ENCODE measurements at regions not wholly inside any gene's neighbourhood (a gene's known extent, or its start where the extent isn't known, plus 50 kb on each side); places are given as distances from the start of the nearest gene placed in this dataset.
A peak's percentile ranks its signal among the peaks of the same experiment; 100 is the strongest.

DNA sequence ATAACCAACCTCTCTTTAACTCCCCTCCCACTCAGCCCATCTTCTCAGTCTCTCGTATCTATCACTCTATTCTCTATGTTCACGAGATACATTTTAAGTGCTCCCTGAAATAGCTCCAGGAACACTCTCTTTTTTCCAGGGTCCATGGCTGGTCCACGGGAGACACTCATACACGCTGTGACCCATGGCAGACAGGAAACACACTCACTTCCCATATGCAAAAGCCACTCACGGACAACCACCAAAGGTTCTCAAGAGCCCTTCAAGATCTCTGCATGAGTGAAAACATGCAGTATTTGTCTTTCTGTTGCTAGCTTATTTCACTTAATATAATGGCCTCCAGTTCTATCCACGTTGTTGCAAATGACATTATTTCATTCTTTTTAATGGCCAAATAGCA, 71.4 kb upstream of the PCSK2 start:
- Histone ChIP-seq H3K4me2 (ENCODE audit: low read length) (no peak overlapping the region), H2AFZ (ENCODE audit: low read depth, low read length) (no peak overlapping the region), H4K20me1 (ENCODE audit: insufficient read depth) (no peaks in the 10 kb centered on the region), H3K27ac (ENCODE audit: low read length) (no peak overlapping the region), H3K36me3 (ENCODE audit: insufficient read depth, low read length) (no peaks in the 10 kb centered on the region), H3K79me2 (replicated peaks; ENCODE audit: insufficient read depth, low read length) (no peaks in the 10 kb centered on the region), H3K4me3 (ENCODE audit: low read length) (no peak overlapping the region), H3K9ac (ENCODE audit: low read length) (no peak overlapping the region), H3K9me3 (ENCODE audit: low read length) (no peaks in the 10 kb centered on the region), H3F3A (ENCODE audit: insufficient read depth, low read length, poor library complexity, severe bottlenecking) (no peaks in the 10 kb centered on the region), H3K9me2 (ENCODE audit: insufficient read depth, low read length) (no peaks in the 10 kb centered on the region), H3K27me3 (ENCODE audit: insufficient read depth, low read depth, low read length) (no peaks in the 10 kb centered on the region)
- TF ChIP-seq MXI1 (conservative IDR thresholded peaks at IDR 0.05; ENCODE audit: poor library complexity, severe bottlenecking) (no peak), RAD21 (conservative IDR thresholded peaks at IDR 0.05) (no peak)

DNA sequence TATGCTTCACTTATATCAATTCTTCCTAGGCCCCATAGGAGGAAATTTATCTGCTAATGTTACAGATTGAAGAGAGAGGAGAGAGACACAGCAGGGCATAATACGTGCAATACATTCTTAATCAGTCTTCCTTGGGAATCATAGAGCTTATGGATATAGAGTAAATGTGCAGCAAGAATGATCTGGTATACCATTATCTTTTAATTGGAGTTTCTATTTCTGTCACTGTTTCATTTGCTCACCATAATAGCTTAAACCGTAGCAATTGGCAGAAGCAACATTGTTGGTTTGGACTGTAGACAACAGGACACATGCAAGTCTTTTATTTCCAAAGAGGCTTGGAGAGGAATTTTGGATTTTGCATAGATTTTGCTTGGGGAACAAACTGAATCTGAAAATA, 68.1 kb upstream of the PCSK2 start:
- TF ChIP-seq, protein P1, sequence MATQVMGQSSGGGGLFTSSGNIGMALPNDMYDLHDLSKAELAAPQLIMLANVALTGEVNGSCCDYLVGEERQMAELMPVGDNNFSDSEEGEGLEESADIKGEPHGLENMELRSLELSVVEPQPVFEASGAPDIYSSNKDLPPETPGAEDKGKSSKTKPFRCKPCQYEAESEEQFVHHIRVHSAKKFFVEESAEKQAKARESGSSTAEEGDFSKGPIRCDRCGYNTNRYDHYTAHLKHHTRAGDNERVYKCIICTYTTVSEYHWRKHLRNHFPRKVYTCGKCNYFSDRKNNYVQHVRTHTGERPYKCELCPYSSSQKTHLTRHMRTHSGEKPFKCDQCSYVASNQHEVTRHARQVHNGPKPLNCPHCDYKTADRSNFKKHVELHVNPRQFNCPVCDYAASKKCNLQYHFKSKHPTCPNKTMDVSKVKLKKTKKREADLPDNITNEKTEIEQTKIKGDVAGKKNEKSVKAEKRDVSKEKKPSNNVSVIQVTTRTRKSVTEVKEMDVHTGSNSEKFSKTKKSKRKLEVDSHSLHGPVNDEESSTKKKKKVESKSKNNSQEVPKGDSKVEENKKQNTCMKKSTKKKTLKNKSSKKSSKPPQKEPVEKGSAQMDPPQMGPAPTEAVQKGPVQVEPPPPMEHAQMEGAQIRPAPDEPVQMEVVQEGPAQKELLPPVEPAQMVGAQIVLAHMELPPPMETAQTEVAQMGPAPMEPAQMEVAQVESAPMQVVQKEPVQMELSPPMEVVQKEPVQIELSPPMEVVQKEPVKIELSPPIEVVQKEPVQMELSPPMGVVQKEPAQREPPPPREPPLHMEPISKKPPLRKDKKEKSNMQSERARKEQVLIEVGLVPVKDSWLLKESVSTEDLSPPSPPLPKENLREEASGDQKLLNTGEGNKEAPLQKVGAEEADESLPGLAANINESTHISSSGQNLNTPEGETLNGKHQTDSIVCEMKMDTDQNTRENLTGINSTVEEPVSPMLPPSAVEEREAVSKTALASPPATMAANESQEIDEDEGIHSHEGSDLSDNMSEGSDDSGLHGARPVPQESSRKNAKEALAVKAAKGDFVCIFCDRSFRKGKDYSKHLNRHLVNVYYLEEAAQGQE (IDR thresholded peaks at IDR 0.05; ENCODE audit: borderline replicate concordance) = no peak
- TF ChIP-seq EP300 (conservative IDR thresholded peaks at IDR 0.05; ENCODE audit: poor library complexity, severe bottlenecking) (no peak), SMC3 (conservative IDR thresholded peaks at IDR 0.05; ENCODE audit: poor library complexity) (no peak), POLR2AphosphoS5 (IDR thresholded peaks at IDR 0.05) (no peak)
- TF ChIP-seq, protein P2, sequence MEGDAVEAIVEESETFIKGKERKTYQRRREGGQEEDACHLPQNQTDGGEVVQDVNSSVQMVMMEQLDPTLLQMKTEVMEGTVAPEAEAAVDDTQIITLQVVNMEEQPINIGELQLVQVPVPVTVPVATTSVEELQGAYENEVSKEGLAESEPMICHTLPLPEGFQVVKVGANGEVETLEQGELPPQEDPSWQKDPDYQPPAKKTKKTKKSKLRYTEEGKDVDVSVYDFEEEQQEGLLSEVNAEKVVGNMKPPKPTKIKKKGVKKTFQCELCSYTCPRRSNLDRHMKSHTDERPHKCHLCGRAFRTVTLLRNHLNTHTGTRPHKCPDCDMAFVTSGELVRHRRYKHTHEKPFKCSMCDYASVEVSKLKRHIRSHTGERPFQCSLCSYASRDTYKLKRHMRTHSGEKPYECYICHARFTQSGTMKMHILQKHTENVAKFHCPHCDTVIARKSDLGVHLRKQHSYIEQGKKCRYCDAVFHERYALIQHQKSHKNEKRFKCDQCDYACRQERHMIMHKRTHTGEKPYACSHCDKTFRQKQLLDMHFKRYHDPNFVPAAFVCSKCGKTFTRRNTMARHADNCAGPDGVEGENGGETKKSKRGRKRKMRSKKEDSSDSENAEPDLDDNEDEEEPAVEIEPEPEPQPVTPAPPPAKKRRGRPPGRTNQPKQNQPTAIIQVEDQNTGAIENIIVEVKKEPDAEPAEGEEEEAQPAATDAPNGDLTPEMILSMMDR (IDR thresholded peaks at IDR 0.05; ENCODE audit: poor library complexity, severe bottlenecking) = no peak

DNA sequence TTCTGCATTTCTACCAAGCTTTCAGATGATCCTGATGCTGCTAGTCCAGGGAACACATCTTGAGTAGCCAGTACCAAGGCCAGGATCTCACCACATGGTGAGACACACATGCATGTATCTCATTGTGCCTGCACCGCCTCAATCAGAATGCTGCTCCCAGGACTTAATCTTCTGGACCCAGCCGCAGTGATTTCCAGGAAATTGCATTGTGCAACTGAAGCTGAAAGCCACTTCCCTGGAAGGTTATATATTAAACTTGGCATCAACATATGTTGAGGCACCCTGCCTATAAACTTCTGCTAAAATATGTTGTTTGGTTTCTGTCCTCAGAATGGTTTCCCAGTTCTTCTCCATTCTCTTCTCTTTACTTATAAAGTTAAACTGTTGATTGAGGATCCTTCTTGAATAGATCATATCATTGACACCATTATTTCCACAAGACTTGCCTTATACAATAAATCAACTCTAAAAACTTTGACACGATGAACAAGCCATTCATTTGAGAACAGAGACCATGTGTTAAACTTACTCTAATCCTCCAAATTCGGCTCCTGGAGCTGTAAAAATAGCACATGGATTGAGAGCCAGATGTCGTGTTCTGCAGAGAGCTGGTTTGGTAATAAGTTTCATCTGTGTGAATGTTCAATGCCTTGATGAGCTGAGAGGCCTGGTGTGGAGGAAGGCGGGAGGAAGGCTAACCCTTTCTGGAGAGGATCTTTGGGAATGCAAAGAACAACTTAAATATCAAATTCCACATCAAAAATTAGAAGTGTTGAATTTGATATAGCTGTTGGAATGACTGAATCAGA, 65.0 kb upstream of the PCSK2 start:
- Histone ChIP-seq H3K9me2 (ENCODE audit: insufficient read depth, low read length) (no peaks in the 10 kb centered on the region), H3K9ac (ENCODE audit: low read length) (no peak overlapping the region), H3K27me3 (ENCODE audit: insufficient read depth, low read depth, low read length) (no peaks in the 10 kb centered on the region), H4K20me1 (ENCODE audit: insufficient read depth) (no peaks in the 10 kb centered on the region), H3K27ac (ENCODE audit: low read length) (no peak overlapping the region), H2AFZ (ENCODE audit: low read depth, low read length) (no peak overlapping the region), H3K9me3 (ENCODE audit: low read length) (no peaks in the 10 kb centered on the region), H3K79me2 (replicated peaks; ENCODE audit: insufficient read depth, low read length) (no peaks in the 10 kb centered on the region), H3K4me3 (ENCODE audit: low read length) (no peak overlapping the region), H3K36me3 (ENCODE audit: insufficient read depth, low read length) (no peaks in the 10 kb centered on the region), H3F3A (ENCODE audit: insufficient read depth, low read length, poor library complexity, severe bottlenecking) (no peaks in the 10 kb centered on the region), H3K4me2 (ENCODE audit: low read length) (no peak overlapping the region)
- no peak for TF ChIP-seq POLR2AphosphoS5 (IDR thresholded peaks at IDR 0.05)
- no peak for TF ChIP-seq EZH2 (IDR thresholded peaks at IDR 0.05; ENCODE audit: borderline replicate concordance, insufficient read depth, low read length, poor library complexity, severe bottlenecking)
- TF ChIP-seq, protein P1 (IDR thresholded peaks at IDR 0.05; ENCODE audit: borderline replicate concordance) = no peak

More for the DNA sequence above, 68.1 kb upstream of the PCSK2 start:
- H3K4me2 ChIP-seq (ENCODE audit: low read length) = no peak overlapping the region
- no peaks in the 10 kb centered on the region for H4K20me1 ChIP-seq (ENCODE audit: insufficient read depth)
- H3K27ac ChIP-seq (ENCODE audit: low read length) = peak overlapping the region; percentile 40
- no peaks in the 10 kb centered on the region for H3K27me3 ChIP-seq (ENCODE audit: insufficient read depth, low read depth, low read length)
- H3K79me2 ChIP-seq (replicated peaks; ENCODE audit: insufficient read depth, low read length) = no peaks in the 10 kb centered on the region
- no peaks in the 10 kb centered on the region for H3K36me3 ChIP-seq (ENCODE audit: insufficient read depth, low read length)
- no peaks in the 10 kb centered on the region for H3F3A ChIP-seq (ENCODE audit: insufficient read depth, low read length, poor library complexity, severe bottlenecking)
- H3K4me3 ChIP-seq (ENCODE audit: low read length) = no peak overlapping the region
- no peak overlapping the region for H2AFZ ChIP-seq (ENCODE audit: low read depth, low read length)
- H3K9me2 ChIP-seq (ENCODE audit: insufficient read depth, low read length) = no peaks in the 10 kb centered on the region
- no peaks in the 10 kb centered on the region for H3K9me3 ChIP-seq (ENCODE audit: low read length)
- H3K9ac ChIP-seq (ENCODE audit: low read length) = no peak overlapping the region
